ENCODE measurements at regions not wholly inside any gene's neighbourhood (a gene's known extent, or its start where the extent isn't known, plus 50 kb on each side); places are given as distances from the start of the nearest gene placed in this dataset.

DNA sequence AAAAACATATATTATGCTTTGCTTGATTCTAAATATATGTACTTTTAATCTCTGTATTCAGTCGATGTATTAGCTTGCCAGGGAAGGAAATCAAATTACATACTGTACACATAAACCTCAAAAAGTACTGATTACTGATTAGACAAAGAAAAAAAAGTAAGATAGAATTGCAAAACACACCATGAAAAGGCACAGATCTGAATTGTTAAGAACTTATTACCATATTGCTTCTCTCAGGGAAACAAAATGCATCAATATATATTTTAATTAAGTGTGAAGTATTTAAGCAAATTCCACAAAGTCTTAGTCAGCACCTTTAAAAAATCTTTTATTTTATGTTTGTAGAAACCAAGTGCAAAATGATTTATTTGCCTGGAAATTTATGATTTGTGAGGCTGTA lies 309.3 kb downstream of the RNF144A start:
- no peak for DNase-seq

- DNase-seq, result no peak
Observed at GRCh38 chr2:7233126-7233525, 315.9 kb downstream of the RNF144A start.

- DNase-seq, result no peak
Observed at GRCh38 chr2:7237466-7237865, 320.3 kb downstream of the RNF144A start.

GRCh38 chr2:7239078-7239477 lies 321.9 kb downstream of the RNF144A start:
- no peak for DNase-seq

- no peak for DNase-seq
Observed at GRCh38 chr2:7241041-7241745, 324.0 kb downstream of the RNF144A start.

GRCh38 chr2:7242189-7242867 lies 325.1 kb downstream of the RNF144A start:
- no peak for DNase-seq

DNA sequence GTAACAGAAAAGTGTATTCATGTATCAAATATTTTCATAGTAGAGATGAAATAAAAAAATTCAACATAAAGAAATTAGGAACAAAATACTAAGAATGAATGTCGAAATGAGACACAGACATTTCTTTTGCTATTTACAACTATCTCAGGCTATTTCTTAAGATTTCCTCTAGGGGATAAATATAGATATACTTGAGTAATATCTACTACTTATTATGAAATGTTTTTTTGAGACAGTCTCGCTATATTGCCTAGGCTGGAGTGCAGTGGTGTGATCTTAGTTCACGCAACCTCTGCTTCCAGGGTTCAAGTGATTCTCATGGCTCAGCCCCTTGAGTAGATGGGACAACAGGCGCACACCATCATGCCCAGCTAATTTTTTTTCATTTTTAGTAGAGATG lies 326.1 kb downstream of the RNF144A start:
- no peak for DNase-seq

DNA sequence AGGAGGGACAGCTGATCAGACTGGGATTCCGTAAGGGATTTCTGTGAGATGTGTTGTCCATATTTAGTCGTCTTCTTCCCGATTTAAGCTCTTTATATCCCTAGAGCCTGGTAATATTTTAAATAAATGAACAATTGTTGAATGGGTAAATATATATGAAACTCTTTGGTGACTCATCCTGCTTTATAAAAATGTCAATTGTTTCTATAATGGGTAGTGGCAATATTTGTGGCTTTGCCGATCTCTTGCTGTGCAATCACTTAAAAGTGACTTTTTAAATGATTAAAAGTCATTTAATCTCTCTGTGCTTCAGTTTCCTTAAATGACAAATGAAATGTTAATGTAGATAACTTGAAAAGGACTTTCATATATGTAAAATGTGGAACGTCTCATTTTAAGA lies 339.2 kb downstream of the RNF144A start:
- no peak for DNase-seq

- DNase-seq, result no peak
Observed at GRCh38 chr2:7262727-7263126, 345.5 kb downstream of the RNF144A start.

GRCh38 chr2:7264791-7265190 lies 347.6 kb downstream of the RNF144A start:
- no peak for DNase-seq

GRCh38 chr2:7265286-7265685 lies 348.1 kb downstream of the RNF144A start:
- DNase-seq, result no peak

DNA sequence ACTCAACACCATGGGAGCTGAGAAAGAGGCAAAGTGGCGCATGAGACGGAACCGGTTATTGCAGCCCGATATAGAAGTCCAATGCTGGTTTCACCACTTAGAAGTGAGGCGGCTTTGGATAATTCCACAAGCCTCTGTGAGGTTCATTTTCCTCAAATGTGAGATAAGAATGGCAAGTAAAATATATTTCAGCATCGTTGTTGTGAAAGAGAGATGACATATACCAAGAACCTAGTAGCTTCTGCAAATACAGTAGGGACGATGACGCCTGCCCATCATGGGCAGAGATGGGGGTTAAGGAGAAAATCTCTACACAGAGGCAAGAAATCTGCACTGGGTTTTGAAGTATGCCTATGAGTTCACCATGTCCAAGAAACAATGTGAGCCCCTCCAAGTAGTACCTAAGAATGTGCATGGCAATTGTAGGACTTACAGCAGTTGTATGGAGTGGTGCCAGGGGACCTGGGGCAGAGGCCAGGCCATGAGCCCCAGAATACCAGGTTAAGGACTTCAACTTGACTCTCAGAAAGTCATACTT lies 352.0 kb downstream of the RNF144A start:
- no peak for DNase-seq

- DNase-seq, result no peak
Observed at GRCh38 chr2:7270011-7270431, 352.8 kb downstream of the RNF144A start.

DNA sequence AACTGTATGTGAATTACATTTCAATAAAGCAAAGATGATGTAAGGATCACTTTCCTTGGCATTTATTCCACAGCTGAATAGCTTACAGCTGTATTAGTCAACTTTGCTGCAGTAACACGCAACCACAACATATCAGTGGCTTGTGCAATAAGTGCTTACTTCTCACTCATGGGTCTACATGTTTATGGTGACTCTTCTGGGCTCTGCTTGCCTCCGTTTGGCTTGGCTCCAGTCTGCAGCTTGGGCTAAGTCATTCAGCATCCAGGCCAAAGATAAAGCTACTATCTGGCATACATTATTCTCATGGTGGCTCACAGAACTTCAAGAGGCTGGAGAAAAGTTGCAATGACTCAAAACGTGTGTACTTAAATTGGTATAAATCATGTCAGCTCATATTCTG lies 355.0 kb downstream of the RNF144A start:
- DNase-seq, result no peak

- DNase-seq, result no peak
Observed at GRCh38 chr2:7278984-7279383, 361.8 kb downstream of the RNF144A start.

- no peak for DNase-seq
Observed at GRCh38 chr2:7279421-7279949, 362.3 kb downstream of the RNF144A start.

DNA sequence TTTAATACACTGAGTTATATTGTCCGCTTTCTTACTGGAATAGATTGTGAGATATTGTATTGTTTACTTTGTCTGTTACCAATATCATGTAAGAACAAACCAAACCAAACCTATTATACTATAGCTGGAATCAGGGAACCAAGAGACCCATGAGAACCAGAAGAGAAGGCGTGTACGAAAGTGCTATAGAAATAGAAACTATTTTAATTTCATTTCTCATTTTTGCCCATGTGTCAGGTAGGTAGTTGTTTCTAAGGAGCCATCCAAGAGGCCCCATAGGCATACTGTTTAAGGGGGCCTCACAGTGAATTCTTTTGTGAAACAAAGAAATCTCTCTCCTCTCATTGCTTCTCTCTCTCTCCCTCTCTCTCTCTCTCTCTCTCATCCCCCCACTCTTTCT lies 363.6 kb downstream of the RNF144A start:
- no peak for DNase-seq

DNA sequence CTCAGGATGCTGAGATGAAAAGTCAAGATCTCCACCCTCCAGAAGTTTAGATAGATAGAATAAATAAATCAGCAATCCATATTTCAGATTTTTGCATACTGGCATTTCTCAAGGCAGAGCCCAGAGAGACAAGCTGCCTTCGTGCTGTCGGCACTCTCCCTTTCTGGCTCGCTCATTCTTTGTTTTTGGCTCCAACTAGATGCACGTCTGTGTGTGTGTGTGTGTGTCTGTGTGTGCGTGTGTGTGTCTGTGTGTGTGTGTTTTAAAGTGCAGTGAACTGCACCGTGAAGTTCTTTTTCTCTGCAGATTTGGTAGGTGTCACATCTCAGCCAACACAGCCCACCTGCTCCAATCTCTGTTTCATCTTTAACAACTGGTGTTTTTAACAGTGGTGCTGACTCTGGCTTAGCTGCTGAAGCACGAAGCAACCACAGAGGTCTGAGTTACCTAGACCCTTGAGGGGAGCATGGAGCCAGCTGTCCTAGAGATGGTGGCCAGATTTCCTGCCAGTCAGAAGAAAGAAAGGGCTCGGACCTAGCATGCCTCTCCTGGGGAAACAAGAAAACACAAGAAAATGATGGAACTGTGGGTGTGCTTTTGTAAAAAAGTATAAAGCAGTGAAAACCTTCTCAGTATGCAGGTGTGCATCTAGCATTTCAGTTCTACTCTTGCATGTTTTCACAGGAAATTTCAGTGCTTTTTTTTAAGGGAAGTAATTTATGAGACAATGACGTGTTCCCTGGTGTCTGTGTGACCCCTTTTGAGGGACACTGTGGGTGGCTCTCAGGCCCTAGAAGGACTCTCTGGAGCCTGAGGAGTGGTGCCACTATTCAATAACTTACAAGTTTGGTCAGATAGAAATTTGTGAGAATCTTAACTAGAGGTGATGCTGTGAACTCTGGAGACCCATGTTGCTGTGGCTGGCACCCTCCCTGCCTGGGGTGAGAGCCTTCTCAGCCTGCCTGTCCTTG lies 364.3 kb downstream of the RNF144A start:
- no peak for DNase-seq

GRCh38 chr2:7286120-7286519 lies 368.9 kb downstream of the RNF144A start:
- no peak for DNase-seq

- DNase-seq, result no peak
Observed at GRCh38 chr2:7288484-7288883, 371.3 kb downstream of the RNF144A start.

GRCh38 chr2:7289697-7290096 lies 372.5 kb downstream of the RNF144A start:
- DNase-seq, result no peak

DNA sequence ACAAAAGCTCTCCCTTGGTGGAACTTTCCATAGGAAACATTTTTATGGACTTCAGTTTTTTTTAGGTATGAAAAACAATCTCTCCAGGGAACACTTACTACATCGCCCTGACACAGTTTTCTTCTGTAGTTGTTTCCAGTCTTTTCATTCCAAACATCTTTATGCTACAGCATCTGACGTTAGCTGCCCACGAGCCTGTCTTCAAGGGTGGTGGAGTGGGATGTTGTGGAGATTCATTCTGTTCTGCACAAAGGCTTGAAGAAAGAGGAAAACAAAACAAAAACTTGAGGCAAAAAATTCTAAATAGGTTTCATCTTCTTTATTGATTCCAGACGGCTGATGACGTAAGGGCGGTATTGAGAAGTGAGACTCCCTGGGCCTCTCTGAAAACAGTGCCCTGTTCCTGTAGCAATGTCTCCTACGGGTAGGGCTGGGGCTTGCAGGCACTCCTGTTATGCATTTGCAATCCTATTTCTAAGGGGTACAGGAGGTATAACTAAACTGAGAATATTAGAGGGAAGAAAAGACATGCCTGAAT lies 375.0 kb downstream of the RNF144A start:
- DNase-seq, result no peak

GRCh38 chr2:7309582-7309981 lies 392.4 kb downstream of the RNF144A start:
- DNase-seq, result no peak

All from activated T-cell treated with anti-CD3 and anti-CD28 coated beads, Interleukin-2, amount 50 U/mL, for 1 hour (primary cell).